ENCODE measurements at regions not wholly inside any gene's neighbourhood (a gene's known extent, or its start where the extent isn't known, plus 50 kb on each side); places are given as distances from the start of the nearest gene placed in this dataset.

DNA sequence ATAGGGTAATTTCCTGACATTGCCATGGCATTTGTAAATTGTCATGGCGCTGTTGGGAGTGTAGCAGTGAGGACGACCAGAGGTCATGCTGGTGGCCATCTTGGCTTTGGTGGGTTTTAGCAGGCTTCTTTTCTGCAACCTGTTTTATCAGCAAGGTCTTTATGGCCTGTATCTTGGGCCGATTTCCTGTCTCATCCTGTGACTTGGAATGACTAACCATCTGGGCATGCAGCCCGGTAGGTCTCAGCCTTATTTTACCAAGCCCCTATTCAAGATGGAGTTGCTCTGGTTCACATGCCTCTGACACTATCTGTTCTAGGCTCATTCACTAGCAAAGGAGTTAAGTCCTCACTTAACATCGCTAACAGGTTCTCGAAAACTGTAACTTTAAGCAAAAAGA is 1374.2 kb downstream of the FAM181B start:
- TF ChIP-seq CTCF (IDR thresholded peaks at IDR 0.05) (no peak), POLR2A (IDR thresholded peaks at IDR 0.05) (no peak)
